Trophoblast cell (in vitro differentiated cells and primary cell): ENCODE measurements at regions not wholly inside any gene's neighbourhood (a gene's known extent, or its start where the extent isn't known, plus 50 kb on each side); places are given as distances from the start of the nearest gene placed in this dataset.
"Not testable (repeated sequence)": the region's sequence is repeated elsewhere in the genome, so short reads cannot be mapped to it uniquely, and the experiment has no call there.

ENCODE experiments used
- DNase-seq, 2 donors: peaks; one replicate each; pipeline ENCODE4 v3.0.0-alpha.2; 2016
- H2AFZ ChIP-seq: 2 replicates; pipeline ENCODE4 v1.6.1; 2013; ENCODE audit warnings: low read length, moderate library complexity, mild to moderate bottlenecking; ENCODE audit not compliant: insufficient read depth, poor library complexity
- H2AK5ac ChIP-seq: 2 replicates; pipeline ENCODE4 v1.6.1; 2013; ENCODE audit warnings: mild to moderate bottlenecking, low read length
- H2BK120ac ChIP-seq: 2 replicates; pipeline ENCODE4 v1.6.1; 2013; ENCODE audit warnings: low read length, mild to moderate bottlenecking, moderate library complexity; ENCODE audit not compliant: insufficient read depth, poor library complexity
- H2BK12ac ChIP-seq: 2 replicates; pipeline ENCODE4 v1.6.1; 2013; ENCODE audit warnings: mild to moderate bottlenecking, low read length, moderate library complexity
- H2BK5ac ChIP-seq: 2 replicates; pipeline ENCODE4 v1.6.1; 2013; ENCODE audit warnings: low read length, low read depth, moderate library complexity, mild to moderate bottlenecking; ENCODE audit not compliant: poor library complexity
- H3K14ac ChIP-seq: 2 replicates; pipeline ENCODE4 v1.6.1; 2013; ENCODE audit warnings: mild to moderate bottlenecking, low read length
- H3K18ac ChIP-seq: 2 replicates; pipeline ENCODE4 v1.6.1; 2013; ENCODE audit warnings: mild to moderate bottlenecking, low read length
- H3K23ac ChIP-seq: 2 replicates; pipeline ENCODE4 v1.6.1; 2013; ENCODE audit warnings: low read length
- H3K27ac ChIP-seq: 2 replicates; pipeline ENCODE4 v1.5.1; 2013; ENCODE audit warnings: low read depth, mild to moderate bottlenecking, inconsistent platforms, low read length, moderate library complexity
- H3K27me3 ChIP-seq: 2 replicates; pipeline ENCODE4 v1.6.1; 2013; ENCODE audit warnings: inconsistent platforms, mild to moderate bottlenecking, low read length, moderate library complexity; ENCODE audit not compliant: insufficient read depth
- H3K36me3 ChIP-seq, 2 experiments: 1 replicate in 1 of 2; 2 replicates in 1 of 2; pipeline ENCODE4 v1.6.1; 2013; ENCODE audit warnings: low read length in 2 of 2, mild to moderate bottlenecking in 2 of 2, moderate library complexity in 1 of 2; ENCODE audit not compliant: insufficient read depth in 2 of 2, control insufficient read depth in 1 of 2
- H3K4ac ChIP-seq: 2 replicates; pipeline ENCODE4 v1.6.1; 2013; ENCODE audit warnings: low read depth, mild to moderate bottlenecking, low read length, moderate library complexity
- H3K4me1 ChIP-seq, 2 experiments: 1 replicate in 1 of 2; 2 replicates in 1 of 2; pipeline ENCODE4 v1.6.1; 2013; ENCODE audit warnings: low read length in 2 of 2, mild to moderate bottlenecking in 2 of 2, moderate library complexity in 1 of 2; ENCODE audit not compliant: insufficient read depth in 2 of 2, control insufficient read depth in 1 of 2
- H3K4me2 ChIP-seq: 2 replicates; pipeline ENCODE4 v1.6.1; 2013; ENCODE audit warnings: inconsistent platforms, mild to moderate bottlenecking, low read length, moderate library complexity
- H3K4me3 ChIP-seq: 2 replicates; pipeline ENCODE4 v1.5.1; 2013; ENCODE audit warnings: mild to moderate bottlenecking, low read depth, low read length, inconsistent platforms
- H3K79me1 ChIP-seq: one replicate; pipeline ENCODE4 v1.6.1; 2013; ENCODE audit warnings: low read length
- H3K79me2 ChIP-seq: 2 replicates; pipeline ENCODE4 v1.6.1; 2013; ENCODE audit warnings: low read length, mild to moderate bottlenecking; ENCODE audit not compliant: control insufficient read depth, insufficient read depth, poor library complexity
- H3K9ac ChIP-seq: 2 replicates; pipeline ENCODE4 v1.6.1; 2013; ENCODE audit warnings: mild to moderate bottlenecking, low read length
- H3K9me3 ChIP-seq: 2 replicates; pipeline ENCODE4 v1.6.1; 2013; ENCODE audit warnings: low read depth, mild to moderate bottlenecking, control low read depth, inconsistent platforms, low read length; ENCODE audit not compliant: insufficient read depth
- H4K12ac ChIP-seq: 2 replicates; pipeline ENCODE4 v1.6.1; 2013; ENCODE audit warnings: low read depth, mild to moderate bottlenecking, low read length, moderate library complexity
- H4K8ac ChIP-seq: 2 replicates; pipeline ENCODE4 v1.6.1; 2013; ENCODE audit warnings: low read depth, mild to moderate bottlenecking, low read length, moderate library complexity
- H4K91ac ChIP-seq: one replicate; pipeline ENCODE4 v1.6.1; 2013; ENCODE audit warnings: low read depth, mild to moderate bottlenecking, low read length, moderate library complexity
- WGBS: extraction: QIAGEN DNeasy Blood & Tissue Kit; methylation state at CpG from one replicate; pipeline ENCODE4 v1.1.7; 2013; ENCODE audit warnings: missing lambda C conversion rate; ENCODE audit not compliant: insufficient read length, insufficient coverage; ENCODE audit errors: extremely low coverage; 5-methylcytosine and 5-hydroxymethylcytosine counted together

- H3K18ac ChIP-seq = no peak overlapping the region
These were observed 50.1 kb upstream of the ACSL4 start for GRCh38 chrX:109782994-109783700.

GRCh38 chrX:109783701-109784079 is 50.6 kb upstream of the ACSL4 start:
- DNase-seq = no peak
- Histone ChIP-seq H4K12ac (no peak overlapping the region), H4K91ac (no peak overlapping the region), H3K27me3 (no peaks in the 10 kb centered on the region), H2AFZ (no peak overlapping the region), H3K4me2 (no peak overlapping the region), H3K9me3 (no peaks in the 10 kb centered on the region), H3K23ac (no peak overlapping the region), H3K79me1 (no peaks in the 10 kb centered on the region), H2BK12ac (no peak overlapping the region), H3K18ac (no peak overlapping the region), H2AK5ac (no peak overlapping the region), H2BK5ac (no peak overlapping the region), H4K8ac (no peak overlapping the region), H3K4me1 (no peaks in the 10 kb centered on the region), H3K14ac (no peak overlapping the region), H2BK120ac (no peak overlapping the region), H3K27ac (no peak overlapping the region), H3K79me2 (no peaks in the 10 kb centered on the region), H3K4ac (no peak overlapping the region), H3K9ac (no peak overlapping the region), H3K36me3 (no peaks in the 10 kb centered on the region), H3K4me3 (no peak overlapping the region)
- WGBS = no CpG with 5 or more reads among the region's 5 CpGs

More at GRCh38 chrX:109782994-109783700, 50.1 kb upstream of the ACSL4 start:
- Histone ChIP-seq H2AFZ (no peak overlapping the region), H3K79me2 (no peaks in the 10 kb centered on the region), H3K4me2 (no peak overlapping the region), H3K36me3 (no peaks in the 10 kb centered on the region), H3K4me1 (no peaks in the 10 kb centered on the region), H2BK120ac (no peak overlapping the region), H3K9me3 (no peaks in the 10 kb centered on the region), H3K9ac (no peak overlapping the region), H3K4me3 (no peak overlapping the region), H2BK12ac (no peak overlapping the region), H3K27me3 (no peaks in the 10 kb centered on the region), H4K91ac (no peak overlapping the region), H2BK5ac (no peak overlapping the region), H3K79me1 (no peaks in the 10 kb centered on the region), H3K4ac (no peak overlapping the region), H3K23ac (no peak overlapping the region), H4K8ac (no peak overlapping the region), H3K14ac (no peak overlapping the region), H4K12ac (no peak overlapping the region), H3K27ac (no peak overlapping the region), H2AK5ac (no peak overlapping the region)
- no peak for DNase-seq
- no CpG with 5 or more reads among the region's 6 CpGs for WGBS

- WGBS = no CpG with 5 or more reads among the region's 4 CpGs
- no peaks in the 10 kb centered on the region for H3K36me3 ChIP-seq
- no peak overlapping the region for H3K9ac ChIP-seq
- H3K9me3 ChIP-seq = no peaks in the 10 kb centered on the region
- no peaks in the 10 kb centered on the region for H3K4me1 ChIP-seq
- H3K79me1 ChIP-seq = no peaks in the 10 kb centered on the region
- no peak overlapping the region for H2BK120ac ChIP-seq
- H3K27me3 ChIP-seq = no peaks in the 10 kb centered on the region
- no peak overlapping the region for H2AFZ ChIP-seq
- no peak overlapping the region for H2BK5ac ChIP-seq
- no peak overlapping the region for H3K18ac ChIP-seq
- H3K23ac ChIP-seq = no peak overlapping the region
- no peak for DNase-seq
- no peak overlapping the region for H3K4me2 ChIP-seq
- H3K79me2 ChIP-seq = no peaks in the 10 kb centered on the region
- no peak overlapping the region for H3K4ac ChIP-seq
- no peak overlapping the region for H3K4me3 ChIP-seq
- no peak overlapping the region for H3K14ac ChIP-seq
- H4K12ac ChIP-seq = no peak overlapping the region
- H4K8ac ChIP-seq = no peak overlapping the region
- H3K27ac ChIP-seq = no peak overlapping the region
- H2BK12ac ChIP-seq = no peak overlapping the region
- no peak overlapping the region for H4K91ac ChIP-seq
- H2AK5ac ChIP-seq = no peak overlapping the region
These were observed 52.0 kb upstream of the ACSL4 start for GRCh38 chrX:109785053-109785452.

- not testable (repeated sequence) for H3K27me3 ChIP-seq, H2BK12ac ChIP-seq, H3K14ac ChIP-seq, H3K27ac ChIP-seq, H3K9me3 ChIP-seq, H3K79me1 ChIP-seq, H3K36me3 ChIP-seq, H3K4me3 ChIP-seq, H3K79me2 ChIP-seq, H2AK5ac ChIP-seq, H3K9ac ChIP-seq, H4K12ac ChIP-seq, H3K4me1 ChIP-seq, H2BK120ac ChIP-seq, H3K23ac ChIP-seq, H4K91ac ChIP-seq, DNase-seq, H2AFZ ChIP-seq, H2BK5ac ChIP-seq, H4K8ac ChIP-seq, H3K18ac ChIP-seq, H3K4me2 ChIP-seq, H3K4ac ChIP-seq
- no CpG with 5 or more reads among the region's 7 CpGs for WGBS
These were observed 57.5 kb upstream of the ACSL4 start for GRCh38 chrX:109790511-109790910.
